Liver (tissue), 8 donors: ENCODE measurements at regions not wholly inside any gene's neighbourhood (a gene's known extent, or its start where the extent isn't known, plus 50 kb on each side); places are given as distances from the start of the nearest gene placed in this dataset.

ENCODE experiments used
- DNase-seq: peaks from one replicate; pipeline ENCODE4 v3.0.0-alpha.2; 2017; ENCODE audit warnings: low spot score
- H3K27ac ChIP-seq, 2 donors: one replicate each; pipeline ENCODE4 v1.7.0; 2013; ENCODE audit warnings: inconsistent platforms in 2 of 2, low read length in 2 of 2, control low read depth in 1 of 2, low read depth in 1 of 2, mild to moderate bottlenecking in 1 of 2
- H3K27me3 ChIP-seq, 4 donors: one replicate each; pipeline versions ENCODE4 v1.6.1 to v1.7.0; 2013; ENCODE audit warnings: low read length in 3 of 4, inconsistent platforms in 1 of 4, mild to moderate bottlenecking in 1 of 4, moderate library complexity in 1 of 4; ENCODE audit not compliant: control insufficient read depth in 4 of 4, insufficient read depth in 4 of 4
- H3K36me3 ChIP-seq, 4 donors: one replicate each; pipeline versions ENCODE4 v1.6.1 to v1.7.0; 2013; ENCODE audit warnings: low read length in 3 of 4, mild to moderate bottlenecking in 3 of 4, low read depth in 1 of 4, moderate library complexity in 1 of 4; ENCODE audit not compliant: control insufficient read depth in 4 of 4, insufficient read depth in 3 of 4
- H3K4me1 ChIP-seq, 4 donors: one replicate each; pipeline versions ENCODE4 v1.6.1 to v1.7.0; 2013; ENCODE audit warnings: low read length in 3 of 4, mild to moderate bottlenecking in 3 of 4, moderate library complexity in 1 of 4; ENCODE audit not compliant: control insufficient read depth in 4 of 4, insufficient read depth in 4 of 4
- H3K4me3 ChIP-seq, 3 donors: one replicate each; pipeline versions ENCODE4 v1.6.1 to v1.7.0; 2013; ENCODE audit warnings: low read length in 3 of 3, control low read depth in 1 of 3, low read depth in 1 of 3, mild to moderate bottlenecking in 1 of 3
- H3K9ac ChIP-seq, 2 donors: one replicate each; pipeline ENCODE4 v1.7.0; 2013; ENCODE audit warnings: low read length in 2 of 2, mild to moderate bottlenecking in 2 of 2, moderate library complexity in 2 of 2, control low read depth in 1 of 2, low read depth in 1 of 2
- H3K9me3 ChIP-seq, 4 donors: one replicate each; pipeline versions ENCODE4 v1.6.1 to v1.7.0; 2013; ENCODE audit warnings: low read length in 3 of 4; ENCODE audit not compliant: control insufficient read depth in 4 of 4
- EGR1 ChIP-seq, 2 donors: IDR thresholded peaks; 2 replicates each; pipeline ENCODE4 v1.6.1; 2016 to 2018; ENCODE audit warnings: antibody characterized with exemption in 2 of 2, low read depth in 2 of 2
- FOXA1 ChIP-seq: IDR thresholded peaks from 2 replicates; pipeline ENCODE4 v1.6.1; 2016; ENCODE audit warnings: antibody characterized with exemption
- FOXA2 ChIP-seq: IDR thresholded peaks from 2 replicates; pipeline ENCODE4 v1.6.1; 2016; ENCODE audit warnings: antibody characterized with exemption
- GABPA ChIP-seq, 2 donors: IDR thresholded peaks in 1 of 2; conservative IDR thresholded peaks in 1 of 2; 2 replicates each; pipeline ENCODE4 v1.6.1; 2016; ENCODE audit warnings: antibody characterized with exemption in 2 of 2, mild to moderate bottlenecking in 1 of 2, moderate library complexity in 1 of 2
- HNF4G ChIP-seq: IDR thresholded peaks from 2 replicates; pipeline ENCODE4 v1.6.1; 2016; ENCODE audit warnings: antibody characterized with exemption
- JUND ChIP-seq, 2 donors: IDR thresholded peaks; 2 replicates each; pipeline ENCODE4 v1.6.1; 2016; ENCODE audit warnings: antibody characterized with exemption in 2 of 2
- NR2F2 ChIP-seq: IDR thresholded peaks from 2 replicates; pipeline ENCODE4 v1.6.1; 2016; ENCODE audit warnings: antibody characterized with exemption
- RAD21 ChIP-seq, 2 donors: IDR thresholded peaks; 2 replicates each; pipeline ENCODE4 v1.6.1; 2016; ENCODE audit warnings: antibody characterized with exemption in 2 of 2, mild to moderate bottlenecking in 2 of 2
- RXRA ChIP-seq, 2 donors: IDR thresholded peaks; 2 replicates each; pipeline ENCODE4 v1.6.1; 2017 to 2018; ENCODE audit warnings: antibody characterized with exemption in 2 of 2, mild to moderate bottlenecking in 1 of 2
- SP1 ChIP-seq: IDR thresholded peaks from 2 replicates; pipeline ENCODE4 v1.6.1; 2018; ENCODE audit warnings: antibody characterized with exemption, mild to moderate bottlenecking
- TAF1 ChIP-seq: conservative IDR thresholded peaks from 2 replicates; pipeline ENCODE4 v1.6.1; 2016; ENCODE audit warnings: antibody characterized with exemption, mild to moderate bottlenecking
- YY1 ChIP-seq: IDR thresholded peaks from 2 replicates; pipeline ENCODE4 v1.6.1; 2016; ENCODE audit warnings: antibody characterized with exemption, mild to moderate bottlenecking
- WGBS: extraction: QIAGEN DNeasy Blood & Tissue Kit; methylation state at CpG from one replicate; pipeline ENCODE4 v1.1.7; 2013; 5-methylcytosine and 5-hydroxymethylcytosine counted together
- TF ChIP-seq, protein P1 (sequence below): IDR thresholded peaks from 2 replicates; pipeline ENCODE4 v1.6.1; 2016; ENCODE audit warnings: antibody characterized with exemption
- TF ChIP-seq, protein P2 (sequence below): IDR thresholded peaks from 2 replicates; pipeline ENCODE4 v1.6.1; 2016; ENCODE audit warnings: antibody characterized with exemption, mild to moderate bottlenecking
- TF ChIP-seq, protein P3 (sequence below): fragments of 150-350 bp; IDR thresholded peaks from 2 replicates; pipeline ENCODE4 v1.5.1; 2017; ENCODE audit warnings: improper control_type of control experiment, low read depth, low read length; ENCODE audit not compliant: missing input control
- TF ChIP-seq, protein P4 (sequence below): IDR thresholded peaks from 2 replicates; pipeline ENCODE4 v1.6.1; 2016; ENCODE audit warnings: antibody characterized with exemption
- TF ChIP-seq, protein P5 (sequence below): IDR thresholded peaks from 2 replicates; pipeline ENCODE4 v1.6.1; 2016; ENCODE audit warnings: antibody characterized with exemption
- donor health status: healthy.
- donor health status: healthy.
- donor health status: healthy.
- donor health status: healthy.
- donor health status: healthy.

DNA sequence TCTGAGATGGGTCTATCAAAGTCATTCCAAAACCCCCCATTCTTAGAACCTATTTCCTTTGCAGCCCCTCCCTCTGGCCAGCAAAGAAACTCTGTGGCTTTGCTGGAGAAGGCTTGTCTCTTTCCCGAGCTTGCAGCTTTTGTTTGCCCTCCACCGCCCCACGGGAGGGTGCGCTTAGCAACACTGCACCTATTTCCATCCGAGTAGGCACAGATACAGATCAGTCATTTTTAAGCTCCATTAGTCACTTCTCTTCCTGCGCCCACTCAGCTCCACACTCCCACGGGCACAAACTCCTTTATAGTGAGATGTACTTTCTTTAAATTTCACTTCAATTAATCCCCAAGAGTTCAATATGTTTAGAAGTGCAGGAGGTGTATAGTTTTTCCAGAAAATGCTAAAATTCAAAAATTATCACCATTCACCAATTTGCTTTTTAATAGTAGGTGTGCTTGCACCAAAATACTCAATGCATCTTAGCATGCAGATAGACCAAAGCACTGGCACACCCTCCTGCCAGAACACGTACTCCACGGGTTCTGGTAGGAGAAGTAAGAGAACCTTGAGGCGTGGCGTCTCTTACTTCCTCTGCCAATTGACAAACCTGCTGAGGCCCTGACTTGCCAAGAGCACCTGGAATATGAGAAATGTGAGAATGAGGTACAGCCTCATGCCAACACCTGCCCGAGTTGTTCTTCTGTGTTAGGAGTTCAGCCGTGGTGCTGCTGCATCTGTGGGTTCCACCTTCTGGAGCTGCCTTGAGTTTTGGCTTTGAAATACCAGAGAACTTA, 183.7 kb downstream of the TEX29 start:
- no peak for DNase-seq
- Histone ChIP-seq H3K36me3 (no peaks in the 10 kb centered on the region), H3K9me3 (peaks cover 0 to 2% (median 0%) of the 10 kb centered on the region in 4 donors), H3K27me3 (no peaks in the 10 kb centered on the region), H3K4me1 (peaks cover 0 to 4% (median 1%) of the 10 kb centered on the region in 4 donors), H3K9ac (no peak overlapping the region), H3K4me3 (no peak overlapping the region), H3K27ac (no peak overlapping the region)
- WGBS: 81% methylated on average over 13 of the region's 13 CpGs
- TF ChIP-seq, protein P1, sequence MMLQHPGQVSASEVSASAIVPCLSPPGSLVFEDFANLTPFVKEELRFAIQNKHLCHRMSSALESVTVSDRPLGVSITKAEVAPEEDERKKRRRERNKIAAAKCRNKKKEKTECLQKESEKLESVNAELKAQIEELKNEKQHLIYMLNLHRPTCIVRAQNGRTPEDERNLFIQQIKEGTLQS: no peak
- TF ChIP-seq, protein P2, sequence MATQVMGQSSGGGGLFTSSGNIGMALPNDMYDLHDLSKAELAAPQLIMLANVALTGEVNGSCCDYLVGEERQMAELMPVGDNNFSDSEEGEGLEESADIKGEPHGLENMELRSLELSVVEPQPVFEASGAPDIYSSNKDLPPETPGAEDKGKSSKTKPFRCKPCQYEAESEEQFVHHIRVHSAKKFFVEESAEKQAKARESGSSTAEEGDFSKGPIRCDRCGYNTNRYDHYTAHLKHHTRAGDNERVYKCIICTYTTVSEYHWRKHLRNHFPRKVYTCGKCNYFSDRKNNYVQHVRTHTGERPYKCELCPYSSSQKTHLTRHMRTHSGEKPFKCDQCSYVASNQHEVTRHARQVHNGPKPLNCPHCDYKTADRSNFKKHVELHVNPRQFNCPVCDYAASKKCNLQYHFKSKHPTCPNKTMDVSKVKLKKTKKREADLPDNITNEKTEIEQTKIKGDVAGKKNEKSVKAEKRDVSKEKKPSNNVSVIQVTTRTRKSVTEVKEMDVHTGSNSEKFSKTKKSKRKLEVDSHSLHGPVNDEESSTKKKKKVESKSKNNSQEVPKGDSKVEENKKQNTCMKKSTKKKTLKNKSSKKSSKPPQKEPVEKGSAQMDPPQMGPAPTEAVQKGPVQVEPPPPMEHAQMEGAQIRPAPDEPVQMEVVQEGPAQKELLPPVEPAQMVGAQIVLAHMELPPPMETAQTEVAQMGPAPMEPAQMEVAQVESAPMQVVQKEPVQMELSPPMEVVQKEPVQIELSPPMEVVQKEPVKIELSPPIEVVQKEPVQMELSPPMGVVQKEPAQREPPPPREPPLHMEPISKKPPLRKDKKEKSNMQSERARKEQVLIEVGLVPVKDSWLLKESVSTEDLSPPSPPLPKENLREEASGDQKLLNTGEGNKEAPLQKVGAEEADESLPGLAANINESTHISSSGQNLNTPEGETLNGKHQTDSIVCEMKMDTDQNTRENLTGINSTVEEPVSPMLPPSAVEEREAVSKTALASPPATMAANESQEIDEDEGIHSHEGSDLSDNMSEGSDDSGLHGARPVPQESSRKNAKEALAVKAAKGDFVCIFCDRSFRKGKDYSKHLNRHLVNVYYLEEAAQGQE: no peak
- TF ChIP-seq, protein P3, sequence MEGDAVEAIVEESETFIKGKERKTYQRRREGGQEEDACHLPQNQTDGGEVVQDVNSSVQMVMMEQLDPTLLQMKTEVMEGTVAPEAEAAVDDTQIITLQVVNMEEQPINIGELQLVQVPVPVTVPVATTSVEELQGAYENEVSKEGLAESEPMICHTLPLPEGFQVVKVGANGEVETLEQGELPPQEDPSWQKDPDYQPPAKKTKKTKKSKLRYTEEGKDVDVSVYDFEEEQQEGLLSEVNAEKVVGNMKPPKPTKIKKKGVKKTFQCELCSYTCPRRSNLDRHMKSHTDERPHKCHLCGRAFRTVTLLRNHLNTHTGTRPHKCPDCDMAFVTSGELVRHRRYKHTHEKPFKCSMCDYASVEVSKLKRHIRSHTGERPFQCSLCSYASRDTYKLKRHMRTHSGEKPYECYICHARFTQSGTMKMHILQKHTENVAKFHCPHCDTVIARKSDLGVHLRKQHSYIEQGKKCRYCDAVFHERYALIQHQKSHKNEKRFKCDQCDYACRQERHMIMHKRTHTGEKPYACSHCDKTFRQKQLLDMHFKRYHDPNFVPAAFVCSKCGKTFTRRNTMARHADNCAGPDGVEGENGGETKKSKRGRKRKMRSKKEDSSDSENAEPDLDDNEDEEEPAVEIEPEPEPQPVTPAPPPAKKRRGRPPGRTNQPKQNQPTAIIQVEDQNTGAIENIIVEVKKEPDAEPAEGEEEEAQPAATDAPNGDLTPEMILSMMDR: no peak
- TF ChIP-seq SP1 (no peak), YY1 (no peak), EGR1 (IDR thresholded peaks at IDR 0.05; ENCODE audit: low read depth in 2 of 2) (no peak), FOXA1 (no peak), TAF1 (no peak), JUND (IDR thresholded peaks at IDR 0.05) (no peak), GABPA (IDR thresholded peaks at IDR 0.05 in 1 of 2, conservative IDR thresholded peaks at IDR 0.05 in 1 of 2) (no peak), RAD21 (IDR thresholded peaks at IDR 0.05) (no peak), FOXA2 (no peak), HNF4G (no peak), NR2F2 (no peak), RXRA (IDR thresholded peaks at IDR 0.05) (no peak)
- TF ChIP-seq, protein P4, sequence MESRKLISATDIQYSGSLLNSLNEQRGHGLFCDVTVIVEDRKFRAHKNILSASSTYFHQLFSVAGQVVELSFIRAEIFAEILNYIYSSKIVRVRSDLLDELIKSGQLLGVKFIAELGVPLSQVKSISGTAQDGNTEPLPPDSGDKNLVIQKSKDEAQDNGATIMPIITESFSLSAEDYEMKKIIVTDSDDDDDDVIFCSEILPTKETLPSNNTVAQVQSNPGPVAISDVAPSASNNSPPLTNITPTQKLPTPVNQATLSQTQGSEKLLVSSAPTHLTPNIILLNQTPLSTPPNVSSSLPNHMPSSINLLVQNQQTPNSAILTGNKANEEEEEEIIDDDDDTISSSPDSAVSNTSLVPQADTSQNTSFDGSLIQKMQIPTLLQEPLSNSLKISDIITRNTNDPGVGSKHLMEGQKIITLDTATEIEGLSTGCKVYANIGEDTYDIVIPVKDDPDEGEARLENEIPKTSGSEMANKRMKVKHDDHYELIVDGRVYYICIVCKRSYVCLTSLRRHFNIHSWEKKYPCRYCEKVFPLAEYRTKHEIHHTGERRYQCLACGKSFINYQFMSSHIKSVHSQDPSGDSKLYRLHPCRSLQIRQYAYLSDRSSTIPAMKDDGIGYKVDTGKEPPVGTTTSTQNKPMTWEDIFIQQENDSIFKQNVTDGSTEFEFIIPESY: no peak
- TF ChIP-seq, protein P5, sequence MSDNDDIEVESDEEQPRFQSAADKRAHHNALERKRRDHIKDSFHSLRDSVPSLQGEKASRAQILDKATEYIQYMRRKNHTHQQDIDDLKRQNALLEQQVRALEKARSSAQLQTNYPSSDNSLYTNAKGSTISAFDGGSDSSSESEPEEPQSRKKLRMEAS: no peak
